Esophagus squamous epithelium (tissue), 4 donors: ENCODE measurements at regions not wholly inside any gene's neighbourhood (a gene's known extent, or its start where the extent isn't known, plus 50 kb on each side); places are given as distances from the start of the nearest gene placed in this dataset.

ENCODE experiments used
- POLR2A ChIP-seq, 4 donors: fragments of 450-650 bp; IDR thresholded peaks; one replicate each; pipeline ENCODE4 v1.6.1; 2017; ENCODE audit warnings: antibody characterized with exemption in 4 of 4, mild to moderate bottlenecking in 4 of 4, moderate library complexity in 3 of 4
- TF ChIP-seq, protein P1 (sequence below), 6 experiments: fragments of 450-650 bp in 4 of 6; fragments of 200-600 bp in 2 of 6; sonication (generic) in 2 of 6; IDR thresholded peaks; one replicate each; pipeline ENCODE4 v1.5.1; 2016 to 2019; ENCODE audit warnings: antibody characterized with exemption in 6 of 6, mild to moderate bottlenecking in 4 of 6, moderate library complexity in 4 of 6

DNA sequence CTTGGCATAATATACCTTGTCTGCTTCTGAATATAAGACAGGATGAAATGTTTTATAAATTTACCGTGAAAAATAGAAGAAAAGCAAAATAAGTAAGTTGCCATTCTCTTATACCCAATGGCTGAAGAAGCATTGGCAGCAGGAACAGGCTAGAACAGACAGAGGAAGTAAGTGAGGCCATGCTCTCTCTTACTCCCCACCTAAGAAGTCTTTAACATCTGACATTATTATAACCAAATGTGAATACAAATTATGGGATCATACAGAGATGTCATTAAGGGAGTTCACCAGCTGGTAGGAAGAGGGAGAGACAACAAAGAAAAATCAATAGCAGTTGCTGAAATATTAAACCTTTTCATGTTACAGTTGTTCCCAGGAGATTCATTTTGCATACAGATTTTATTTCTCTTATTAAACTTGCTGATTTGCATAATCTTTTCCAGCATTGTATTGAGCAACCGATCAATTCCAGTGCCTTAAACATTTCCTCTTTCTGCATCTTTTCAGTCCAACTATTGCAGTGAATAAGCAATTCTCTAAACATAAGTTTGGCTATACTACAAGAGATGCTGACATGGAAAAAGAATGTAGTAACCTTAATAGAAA lies 270.6 kb downstream of the SLC6A15 start:
- TF ChIP-seq POLR2A (IDR thresholded peaks at IDR 0.05) = no peak
- TF ChIP-seq, protein P1, sequence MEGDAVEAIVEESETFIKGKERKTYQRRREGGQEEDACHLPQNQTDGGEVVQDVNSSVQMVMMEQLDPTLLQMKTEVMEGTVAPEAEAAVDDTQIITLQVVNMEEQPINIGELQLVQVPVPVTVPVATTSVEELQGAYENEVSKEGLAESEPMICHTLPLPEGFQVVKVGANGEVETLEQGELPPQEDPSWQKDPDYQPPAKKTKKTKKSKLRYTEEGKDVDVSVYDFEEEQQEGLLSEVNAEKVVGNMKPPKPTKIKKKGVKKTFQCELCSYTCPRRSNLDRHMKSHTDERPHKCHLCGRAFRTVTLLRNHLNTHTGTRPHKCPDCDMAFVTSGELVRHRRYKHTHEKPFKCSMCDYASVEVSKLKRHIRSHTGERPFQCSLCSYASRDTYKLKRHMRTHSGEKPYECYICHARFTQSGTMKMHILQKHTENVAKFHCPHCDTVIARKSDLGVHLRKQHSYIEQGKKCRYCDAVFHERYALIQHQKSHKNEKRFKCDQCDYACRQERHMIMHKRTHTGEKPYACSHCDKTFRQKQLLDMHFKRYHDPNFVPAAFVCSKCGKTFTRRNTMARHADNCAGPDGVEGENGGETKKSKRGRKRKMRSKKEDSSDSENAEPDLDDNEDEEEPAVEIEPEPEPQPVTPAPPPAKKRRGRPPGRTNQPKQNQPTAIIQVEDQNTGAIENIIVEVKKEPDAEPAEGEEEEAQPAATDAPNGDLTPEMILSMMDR (IDR thresholded peaks at IDR 0.05) = no peak
